Activated CD4-positive, alpha-beta T cell treated with anti-CD3 and anti-CD28 coated beads, Interleukin-10, Interleukin-2, amounts not matched to agents 100 ng/mL and 50 ng/mL, durations not matched to agents 16 hours and 8 hours (primary cell): ENCODE measurements at regions not wholly inside any gene's neighbourhood (a gene's known extent, or its start where the extent isn't known, plus 50 kb on each side); places are given as distances from the start of the nearest gene placed in this dataset.

Source experiments
- DNase-seq: peaks from one replicate; pipeline ENCODE4 v3.0.0-alpha.2; 2020

GRCh38 chr1:82604524-82604923, 803.8 kb downstream of the ADGRL2 start:
- no peak for DNase-seq

GRCh38 chr1:82600314-82600713, 799.6 kb downstream of the ADGRL2 start:
- DNase-seq = no peak

GRCh38 chr1:82598812-82599211, 798.1 kb downstream of the ADGRL2 start:
- DNase-seq = no peak

GRCh38 chr1:82598337-82598736, 797.6 kb downstream of the ADGRL2 start:
- DNase-seq = no peak

GRCh38 chr1:82597649-82598048, 796.9 kb downstream of the ADGRL2 start:
- no peak for DNase-seq

- no peak for DNase-seq
These were observed 796.4 kb downstream of the ADGRL2 start for GRCh38 chr1:82597141-82597540.

GRCh38 chr1:82593561-82593960, 792.8 kb downstream of the ADGRL2 start:
- no peak for DNase-seq

GRCh38 chr1:82589588-82589987, 788.9 kb downstream of the ADGRL2 start:
- no peak for DNase-seq

- no peak for DNase-seq
These were observed 786.6 kb downstream of the ADGRL2 start for GRCh38 chr1:82587371-82587770.

GRCh38 chr1:82586473-82586872, 785.7 kb downstream of the ADGRL2 start:
- DNase-seq = peak; percentile 26

- DNase-seq = no peak
These were observed 781.6 kb downstream of the ADGRL2 start for GRCh38 chr1:82582347-82582746.

- no peak for DNase-seq
These were observed 777.5 kb downstream of the ADGRL2 start for GRCh38 chr1:82578086-82578726.

GRCh38 chr1:82567348-82567747, 766.6 kb downstream of the ADGRL2 start:
- DNase-seq = no peak

GRCh38 chr1:82565546-82565945, 764.8 kb downstream of the ADGRL2 start:
- DNase-seq = no peak

- no peak for DNase-seq
These were observed 764.4 kb downstream of the ADGRL2 start for GRCh38 chr1:82565146-82565545.

- DNase-seq = no peak
These were observed 763.6 kb downstream of the ADGRL2 start for GRCh38 chr1:82564333-82564732.

GRCh38 chr1:82562448-82562847, 761.7 kb downstream of the ADGRL2 start:
- DNase-seq = no peak

- DNase-seq = no peak
These were observed 759.8 kb downstream of the ADGRL2 start for GRCh38 chr1:82560566-82560965.

GRCh38 chr1:82555501-82555900, 754.8 kb downstream of the ADGRL2 start:
- DNase-seq = no peak

- DNase-seq = no peak
These were observed 749.1 kb downstream of the ADGRL2 start for GRCh38 chr1:82549841-82550240.

GRCh38 chr1:82542766-82543165, 742.0 kb downstream of the ADGRL2 start:
- DNase-seq = no peak

GRCh38 chr1:82542141-82542540, 741.4 kb downstream of the ADGRL2 start:
- DNase-seq = no peak

GRCh38 chr1:82540006-82540405, 739.3 kb downstream of the ADGRL2 start:
- no peak for DNase-seq

- DNase-seq = no peak
These were observed 738.1 kb downstream of the ADGRL2 start for GRCh38 chr1:82538876-82539275.

- no peak for DNase-seq
These were observed 734.3 kb downstream of the ADGRL2 start for GRCh38 chr1:82534996-82535395.

GRCh38 chr1:82525378-82525777, 724.6 kb downstream of the ADGRL2 start:
- DNase-seq = no peak
